Breast epithelium (tissue), 4 donors: ENCODE measurements at regions not wholly inside any gene's neighbourhood (a gene's known extent, or its start where the extent isn't known, plus 50 kb on each side); places are given as distances from the start of the nearest gene placed in this dataset.

Source experiments
- DNase-seq, 2 donors: peaks; one replicate each; pipeline ENCODE4 v3.0.0-alpha.2; 2019; ENCODE audit warnings: low spot score in 2 of 2
- H3K27ac ChIP-seq, 2 donors: fragments of 200-600 bp; sonication (generic) in 1 of 2; one replicate each; pipeline ENCODE4 v1.5.1; 2016 to 2019; ENCODE audit warnings: mild to moderate bottlenecking in 1 of 2
- H3K27me3 ChIP-seq, 2 donors: fragments of 200-600 bp; sonication (generic) in 1 of 2; one replicate each; pipeline versions ENCODE4 v1.5.1 to v1.6.0; 2017 to 2019; ENCODE audit warnings: control low read depth in 1 of 2, mild to moderate bottlenecking in 1 of 2
- H3K36me3 ChIP-seq: fragments of 200-600 bp; one replicate; pipeline ENCODE4 v1.5.1; 2019
- H3K4me1 ChIP-seq, 2 donors: fragments of 200-600 bp; sonication (generic); one replicate each; pipeline ENCODE4 v1.5.1; 2016 to 2019; ENCODE audit warnings: control low read depth in 1 of 2
- H3K4me3 ChIP-seq, 3 donors: fragments of 200-600 bp; sonication (generic); 1 replicate in 2 of 3; 2 replicates in 1 of 3; pipeline ENCODE4 v1.5.1; 2016 to 2019; ENCODE audit warnings: mild to moderate bottlenecking in 3 of 3, moderate library complexity in 2 of 3
- H3K9me3 ChIP-seq, 2 donors: fragments of 200-600 bp; sonication (generic) in 1 of 2; one replicate each; pipeline ENCODE4 v1.5.1; 2016 to 2019; ENCODE audit warnings: control low read depth in 1 of 2
- POLR2A ChIP-seq: fragments of 450-650 bp; IDR thresholded peaks from one replicate; pipeline ENCODE4 v1.6.1; 2016; ENCODE audit warnings: antibody characterized with exemption, mild to moderate bottlenecking, moderate library complexity
- POLR2AphosphoS5 ChIP-seq, 3 donors: sonication (generic); formaldehyde crosslinking; IDR thresholded peaks; one replicate each; pipeline ENCODE4 v1.6.1; 2017; ENCODE audit warnings: antibody characterized with exemption in 3 of 3
- intact Hi-C: fragments of 100-400 bp; cut with DNase I; formaldehyde crosslinking; loops from one replicate; pipeline ENCODE4 v1.15.1; 2023; ENCODE audit warnings: low total_unique reads
- TF ChIP-seq, protein P1 (sequence below), 3 donors: fragments of 450-650 bp; IDR thresholded peaks; one replicate each; pipeline ENCODE4 v1.5.1; 2016 to 2017; ENCODE audit warnings: antibody characterized with exemption in 3 of 3, mild to moderate bottlenecking in 3 of 3, moderate library complexity in 3 of 3

DNA sequence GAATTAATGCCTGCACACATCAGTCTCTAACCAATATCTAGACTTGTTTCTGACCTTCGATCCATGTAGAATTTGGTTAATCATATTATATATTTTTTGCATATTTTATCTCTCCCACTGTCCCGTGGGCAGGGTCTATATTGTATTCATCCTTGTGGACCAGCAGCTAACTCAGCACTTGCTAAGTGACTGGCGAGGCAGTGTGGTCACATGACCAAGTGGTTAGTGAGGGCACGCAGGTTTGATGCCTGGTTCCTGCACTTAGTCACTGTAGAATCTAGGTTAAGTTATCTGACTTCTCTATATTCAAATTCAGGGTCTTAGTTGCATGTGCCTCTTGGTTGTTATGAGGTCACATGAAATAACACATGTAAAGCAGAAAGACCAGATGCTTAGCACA lies 120.5 kb downstream of the UBE2U start:
- TF ChIP-seq POLR2AphosphoS5 (IDR thresholded peaks at IDR 0.05) (no peak), POLR2A (no peak)
- TF ChIP-seq, protein P1, sequence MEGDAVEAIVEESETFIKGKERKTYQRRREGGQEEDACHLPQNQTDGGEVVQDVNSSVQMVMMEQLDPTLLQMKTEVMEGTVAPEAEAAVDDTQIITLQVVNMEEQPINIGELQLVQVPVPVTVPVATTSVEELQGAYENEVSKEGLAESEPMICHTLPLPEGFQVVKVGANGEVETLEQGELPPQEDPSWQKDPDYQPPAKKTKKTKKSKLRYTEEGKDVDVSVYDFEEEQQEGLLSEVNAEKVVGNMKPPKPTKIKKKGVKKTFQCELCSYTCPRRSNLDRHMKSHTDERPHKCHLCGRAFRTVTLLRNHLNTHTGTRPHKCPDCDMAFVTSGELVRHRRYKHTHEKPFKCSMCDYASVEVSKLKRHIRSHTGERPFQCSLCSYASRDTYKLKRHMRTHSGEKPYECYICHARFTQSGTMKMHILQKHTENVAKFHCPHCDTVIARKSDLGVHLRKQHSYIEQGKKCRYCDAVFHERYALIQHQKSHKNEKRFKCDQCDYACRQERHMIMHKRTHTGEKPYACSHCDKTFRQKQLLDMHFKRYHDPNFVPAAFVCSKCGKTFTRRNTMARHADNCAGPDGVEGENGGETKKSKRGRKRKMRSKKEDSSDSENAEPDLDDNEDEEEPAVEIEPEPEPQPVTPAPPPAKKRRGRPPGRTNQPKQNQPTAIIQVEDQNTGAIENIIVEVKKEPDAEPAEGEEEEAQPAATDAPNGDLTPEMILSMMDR (IDR thresholded peaks at IDR 0.05), result no peak
- Histone ChIP-seq H3K4me1 (no peaks in the 10 kb centered on the region), H3K36me3 (no peaks in the 10 kb centered on the region), H3K27ac (no peak overlapping the region), H3K4me3 (no peak overlapping the region), H3K9me3 (no peaks in the 10 kb centered on the region), H3K27me3 (no peaks in the 10 kb centered on the region)
- no peak for DNase-seq
- intact Hi-C loops, result no loop called here

DNA sequence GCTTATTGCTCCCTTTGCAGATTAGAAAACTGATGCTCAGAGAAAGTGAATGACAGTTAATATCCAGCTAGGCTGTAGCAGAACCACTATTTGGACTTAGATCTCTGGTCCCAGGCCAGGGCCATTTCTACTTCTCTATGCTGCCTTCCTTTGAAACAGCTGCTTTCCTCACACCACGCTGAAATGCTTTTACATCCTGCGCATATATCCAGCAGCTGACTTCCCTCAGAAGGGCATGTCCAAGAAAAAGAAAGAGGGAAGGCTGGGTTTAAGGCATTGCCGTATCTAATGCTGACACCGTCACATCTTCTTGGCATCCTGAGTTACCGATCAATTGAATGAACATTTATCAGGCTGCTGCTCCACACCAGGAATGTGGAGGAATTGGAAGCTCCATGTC lies 122.4 kb downstream of the UBE2U start:
- TF ChIP-seq, protein P1 (IDR thresholded peaks at IDR 0.05), result no peak
- no peak for TF ChIP-seq POLR2A
- no peak for TF ChIP-seq POLR2AphosphoS5 (IDR thresholded peaks at IDR 0.05)
- H3K36me3 ChIP-seq, result no peaks in the 10 kb centered on the region
- H3K9me3 ChIP-seq, result no peaks in the 10 kb centered on the region
- no peak for DNase-seq
- no peaks in the 10 kb centered on the region for H3K27me3 ChIP-seq
- no peak overlapping the region for H3K4me3 ChIP-seq
- H3K27ac ChIP-seq, result no peak overlapping the region
- H3K4me1 ChIP-seq, result no peaks in the 10 kb centered on the region
- intact Hi-C loops, result no loop called here

DNA sequence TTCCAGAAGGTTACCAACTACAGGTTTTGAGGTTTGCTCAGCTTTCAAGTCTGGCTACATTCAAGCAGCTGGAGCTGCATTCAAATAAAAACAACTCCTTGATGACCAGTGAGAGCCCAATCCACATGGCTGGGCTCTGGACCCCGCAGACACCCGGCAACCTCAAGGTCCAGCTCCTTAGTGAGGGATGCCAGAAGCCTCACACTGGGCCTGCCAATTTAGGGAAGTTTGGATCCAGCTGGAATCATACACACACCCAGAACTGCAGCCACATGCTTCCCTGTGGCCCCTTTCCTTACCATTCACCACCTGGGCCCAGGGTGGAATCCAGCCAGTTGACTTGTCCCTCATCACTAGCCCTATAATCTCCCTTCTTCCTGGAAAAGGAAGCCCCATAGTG lies 123.7 kb downstream of the UBE2U start:
- Histone ChIP-seq H3K9me3 (no peaks in the 10 kb centered on the region), H3K4me1 (no peaks in the 10 kb centered on the region), H3K36me3 (no peaks in the 10 kb centered on the region), H3K27ac (peak overlapping the region; percentile 15 to 52), H3K4me3 (no peak overlapping the region), H3K27me3 (no peaks in the 10 kb centered on the region)
- TF ChIP-seq, protein P1 (IDR thresholded peaks at IDR 0.05), result no peak
- no peak for TF ChIP-seq POLR2AphosphoS5 (IDR thresholded peaks at IDR 0.05)
- intact Hi-C loops, result no loop called here
- DNase-seq, result no peak

DNA sequence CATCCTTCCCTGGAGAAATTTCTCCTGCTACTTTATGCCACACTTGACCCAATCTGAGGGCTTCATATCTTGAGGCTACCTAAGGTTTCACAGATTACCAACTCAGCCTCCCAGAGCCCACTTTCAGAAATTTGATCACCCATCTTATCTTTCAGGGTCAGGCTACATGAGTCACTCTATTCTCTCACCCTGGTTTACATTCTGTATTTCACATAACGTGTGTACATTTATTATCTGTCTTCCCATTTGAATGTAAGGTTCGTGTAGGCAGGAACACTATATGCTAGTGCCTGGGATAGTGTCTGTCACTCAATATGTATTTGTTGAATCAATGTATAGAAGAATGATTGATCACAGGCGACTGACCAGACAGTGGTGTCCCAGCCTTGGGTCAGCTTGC lies 124.8 kb downstream of the UBE2U start:
- no peaks in the 10 kb centered on the region for H3K4me1 ChIP-seq
- no peak overlapping the region for H3K27ac ChIP-seq
- no peak overlapping the region for H3K4me3 ChIP-seq
- intact Hi-C loops, result no loop called here
- H3K9me3 ChIP-seq, result no peaks in the 10 kb centered on the region
- DNase-seq, result no peak
- H3K27me3 ChIP-seq, result no peaks in the 10 kb centered on the region
- TF ChIP-seq POLR2A (no peak), POLR2AphosphoS5 (IDR thresholded peaks at IDR 0.05) (no peak)
- TF ChIP-seq, protein P1 (IDR thresholded peaks at IDR 0.05), result no peak
- no peaks in the 10 kb centered on the region for H3K36me3 ChIP-seq

DNA sequence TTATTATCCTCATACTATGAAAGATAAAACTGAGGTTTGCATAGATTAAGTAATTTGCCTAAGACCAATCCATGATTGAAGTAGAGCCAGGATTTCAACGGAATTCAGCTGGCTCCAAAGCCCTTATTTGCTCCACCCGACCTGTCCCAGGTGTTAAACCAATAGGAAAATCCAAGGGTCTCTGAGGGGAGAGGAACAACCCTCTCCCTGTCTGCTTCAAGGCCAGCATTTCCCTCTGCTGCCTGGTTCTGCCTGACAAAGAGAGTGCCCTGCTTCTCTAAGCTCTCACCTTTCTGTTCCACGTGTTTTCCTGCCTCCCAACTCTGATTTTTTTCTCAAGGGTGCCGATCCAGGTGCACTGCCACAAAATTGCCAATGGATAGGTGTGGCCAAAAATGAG lies 127.4 kb downstream of the UBE2U start:
- TF ChIP-seq, protein P1 (IDR thresholded peaks at IDR 0.05), result no peak
- TF ChIP-seq POLR2AphosphoS5 (IDR thresholded peaks at IDR 0.05), result no peak
- TF ChIP-seq POLR2A, result no peak
- Histone ChIP-seq H3K4me1 (no peaks in the 10 kb centered on the region), H3K27me3 (no peaks in the 10 kb centered on the region), H3K36me3 (no peaks in the 10 kb centered on the region), H3K27ac (no peak overlapping the region), H3K4me3 (no peak overlapping the region), H3K9me3 (no peaks in the 10 kb centered on the region)
- DNase-seq, result no peak
- intact Hi-C loops, result no loop called here
